CD14-positive monocyte (primary cell): ENCODE measurements at regions not wholly inside any gene's neighbourhood (a gene's known extent, or its start where the extent isn't known, plus 50 kb on each side); places are given as distances from the start of the nearest gene placed in this dataset.

Experiments
- DNase-seq, 3 donors: peaks; one replicate each; pipeline ENCODE4 v3.0.0-alpha.2; 2011 to 2022
- H2AFZ ChIP-seq: 2 replicates; pipeline ENCODE4 v1.6.0; 2012; ENCODE audit warnings: mild to moderate bottlenecking, low read depth, low read length, inconsistent platforms; ENCODE audit not compliant: insufficient read depth, poor library complexity, severe bottlenecking
- H3K27ac ChIP-seq, 2 donors: 1 replicate in 1 of 2; 2 replicates in 1 of 2; pipeline ENCODE4 v1.5.1; 2012 to 2013; ENCODE audit warnings: low read length in 2 of 2, control low read depth in 1 of 2, inconsistent platforms in 1 of 2, low read depth in 1 of 2, mild to moderate bottlenecking in 1 of 2
- H3K27me3 ChIP-seq, 2 donors: one replicate each; pipeline versions ENCODE4 v1.6.0 to v1.6.1; 2011 to 2013; ENCODE audit warnings: low read length in 2 of 2; ENCODE audit not compliant: control insufficient read depth in 2 of 2, insufficient read depth in 2 of 2
- H3K36me3 ChIP-seq, 2 donors: replicated peaks in 1 of 2; 1 replicate in 1 of 2; 2 replicates in 1 of 2; pipeline versions ENCODE4 v1.5.1 to v1.6.1; 2012 to 2013; ENCODE audit warnings: low read length in 2 of 2, control low read depth in 1 of 2, inconsistent platforms in 1 of 2, mild to moderate bottlenecking in 1 of 2; ENCODE audit not compliant: insufficient read depth in 2 of 2, control insufficient read depth in 1 of 2
- H3K4me1 ChIP-seq, 2 donors: 1 replicate in 1 of 2; 2 replicates in 1 of 2; pipeline versions ENCODE4 v1.5.1 to v1.6.1; 2012 to 2013; ENCODE audit warnings: low read length in 2 of 2, control low read depth in 1 of 2, inconsistent platforms in 1 of 2, mild to moderate bottlenecking in 1 of 2, moderate library complexity in 1 of 2; ENCODE audit not compliant: insufficient read depth in 2 of 2, control insufficient read depth in 1 of 2
- H3K4me2 ChIP-seq: replicated peaks from 2 replicates; pipeline ENCODE3; 2012; ENCODE audit warnings: low read length, moderate library complexity, mild to moderate bottlenecking; ENCODE audit not compliant: poor library complexity, severe bottlenecking; ENCODE audit errors: extremely low read depth
- H3K4me3 ChIP-seq, 3 experiments: fragments of 200-600 bp in 1 of 3; sonication (generic) in 1 of 3; replicated peaks in 1 of 3; 1 replicate in 2 of 3; 2 replicates in 1 of 3; pipeline ENCODE4 v1.5.1; 2011 to 2013; ENCODE audit warnings: low read length in 3 of 3, mild to moderate bottlenecking in 3 of 3, control low read depth in 2 of 3, low read depth in 2 of 3, inconsistent platforms in 1 of 3, moderate library complexity in 1 of 3
- H3K79me2 ChIP-seq: 2 replicates; pipeline ENCODE4 v1.6.0; 2012; ENCODE audit warnings: mild to moderate bottlenecking, control low read depth, inconsistent platforms, low read length, moderate library complexity; ENCODE audit not compliant: insufficient read depth
- H3K9ac ChIP-seq: 2 replicates; pipeline ENCODE4 v1.6.0; 2017; ENCODE audit warnings: low read length, mild to moderate bottlenecking; ENCODE audit not compliant: insufficient read depth, poor library complexity, severe bottlenecking
- H3K9me3 ChIP-seq, 2 donors: replicated peaks in 1 of 2; 1 replicate in 1 of 2; 2 replicates in 1 of 2; pipeline versions ENCODE4 v1.5.1 to v1.6.1; 2012 to 2013; ENCODE audit warnings: low read length in 2 of 2, control low read depth in 1 of 2; ENCODE audit not compliant: control insufficient read depth in 1 of 2, insufficient read depth in 1 of 2
- H4K20me1 ChIP-seq: 2 replicates; pipeline ENCODE4 v1.6.0; 2012; ENCODE audit warnings: mild to moderate bottlenecking, low read length, control low read depth, moderate library complexity; ENCODE audit not compliant: insufficient read depth
- H3K27ac Mint-ChIP-seq, 7 donors: one replicate each; pipeline ENCODE4 v1.8.0; 2020; ENCODE audit warnings: mild to moderate bottlenecking in 7 of 7, mixed read lengths in 7 of 7, moderate library complexity in 6 of 7, inconsistent platforms in 2 of 7
- H3K27me3 Mint-ChIP-seq, 3 donors: one replicate each; pipeline ENCODE4 v1.8.0; 2021 to 2022; ENCODE audit warnings: low read depth in 3 of 3, mild to moderate bottlenecking in 3 of 3, mixed read lengths in 3 of 3, moderate library complexity in 3 of 3, inconsistent platforms in 1 of 3
- H3K36me3 Mint-ChIP-seq, 2 donors: one replicate each; pipeline ENCODE4 v1.8.0; 2020; ENCODE audit warnings: mixed read lengths in 2 of 2, inconsistent platforms in 1 of 2, mild to moderate bottlenecking in 1 of 2
- H3K4me1 Mint-ChIP-seq: one replicate; pipeline ENCODE4 v1.8.0; 2020; ENCODE audit warnings: mild to moderate bottlenecking, mixed read lengths
- H3K4me3 Mint-ChIP-seq, 2 donors: one replicate each; pipeline ENCODE4 v1.8.0; 2020; ENCODE audit warnings: mild to moderate bottlenecking in 2 of 2, mixed read lengths in 2 of 2, moderate library complexity in 1 of 2
- H3K9me3 Mint-ChIP-seq, 7 donors: one replicate each; pipeline ENCODE4 v1.8.0; 2020 to 2022; ENCODE audit warnings: mixed read lengths in 7 of 7, mild to moderate bottlenecking in 6 of 7, moderate library complexity in 6 of 7, inconsistent platforms in 2 of 7
- CTCF ChIP-seq: fragments of 200-600 bp; IDR thresholded peaks from one replicate; pipeline ENCODE4 v1.8.0; 2022; ENCODE audit warnings: antibody characterized with exemption, mild to moderate bottlenecking
- WGBS: methylation state at CpG from one replicate; pipeline ENCODE4 v1.1.5; 2013; ENCODE audit warnings: missing lambda C conversion rate; ENCODE audit not compliant: insufficient coverage; 5-methylcytosine and 5-hydroxymethylcytosine counted together
- intact Hi-C, 2 donors: fragments of 100-400 bp; cut with micrococcal nuclease; formaldehyde crosslinking; loops; one replicate each; pipeline versions ENCODE4 v1.15.0 to v1.15.1; 2023

GRCh38 chr6:145043926-145044500 lies 691.3 kb downstream of the EPM2A start:
- Mint-ChIP-seq H3K36me3 (no peaks in the 10 kb centered on the region), H3K4me3 (no peak overlapping the region), H3K4me1 (peaks cover 10% of the 10 kb centered on the region), H3K9me3 (peaks cover 0 to 9% (median 6%) of the 10 kb centered on the region in 7 donors), H3K27me3 (peaks cover 0 to 2% (median 0%) of the 10 kb centered on the region in 3 donors), H3K27ac (no peak overlapping the region)
- no peaks in the 10 kb centered on the region for H3K79me2 ChIP-seq
- no CpG with 5 or more reads among the region's 5 CpGs for WGBS
- no peaks in the 10 kb centered on the region for H3K36me3 ChIP-seq
- no peak for DNase-seq
- no peak overlapping the region for H3K4me3 ChIP-seq
- intact Hi-C loops: no loop called here
- H4K20me1 ChIP-seq: no peaks in the 10 kb centered on the region
- H3K27me3 ChIP-seq: no peaks in the 10 kb centered on the region
- H3K27ac ChIP-seq: no peak overlapping the region
- H3K9ac ChIP-seq: no peak overlapping the region
- no peaks in the 10 kb centered on the region for H3K9me3 ChIP-seq
- H3K4me1 ChIP-seq: peaks cover 9 to 11% of the 10 kb centered on the region in 2 donors
- peak overlapping the region; percentile 58 for H2AFZ ChIP-seq
- TF ChIP-seq CTCF: no peak
- no peak overlapping the region for H3K4me2 ChIP-seq

- peak overlapping the region; percentile 58 for H2AFZ ChIP-seq
- intact Hi-C loops: no loop called here
- Mint-ChIP-seq H3K36me3 (no peaks in the 10 kb centered on the region), H3K9me3 (peaks cover 0 to 9% (median 5%) of the 10 kb centered on the region in 7 donors), H3K4me3 (no peak overlapping the region), H3K27ac (no peak overlapping the region), H3K4me1 (peaks cover 10% of the 10 kb centered on the region), H3K27me3 (peaks cover 0 to 2% (median 0%) of the 10 kb centered on the region in 3 donors)
- no peak overlapping the region for H3K4me3 ChIP-seq
- DNase-seq: peak in 2 of 3 donors; percentile 10 to 32
- no peaks in the 10 kb centered on the region for H3K27me3 ChIP-seq
- H3K36me3 ChIP-seq: no peaks in the 10 kb centered on the region
- peaks cover 9 to 11% of the 10 kb centered on the region in 2 donors for H3K4me1 ChIP-seq
- H3K79me2 ChIP-seq: no peaks in the 10 kb centered on the region
- no peak for TF ChIP-seq CTCF
- no peak overlapping the region for H3K27ac ChIP-seq
- H3K9ac ChIP-seq: no peak overlapping the region
- no CpG with 5 or more reads among the region's 3 CpGs for WGBS
- no peaks in the 10 kb centered on the region for H3K9me3 ChIP-seq
- H4K20me1 ChIP-seq: no peaks in the 10 kb centered on the region
- no peak overlapping the region for H3K4me2 ChIP-seq
Measured at GRCh38 chr6:145044641-145045246, 690.6 kb downstream of the EPM2A start.
